ENCODE measurements at regions not wholly inside any gene's neighbourhood (a gene's known extent, or its start where the extent isn't known, plus 50 kb on each side); places are given as distances from the start of the nearest gene placed in this dataset.

DNA sequence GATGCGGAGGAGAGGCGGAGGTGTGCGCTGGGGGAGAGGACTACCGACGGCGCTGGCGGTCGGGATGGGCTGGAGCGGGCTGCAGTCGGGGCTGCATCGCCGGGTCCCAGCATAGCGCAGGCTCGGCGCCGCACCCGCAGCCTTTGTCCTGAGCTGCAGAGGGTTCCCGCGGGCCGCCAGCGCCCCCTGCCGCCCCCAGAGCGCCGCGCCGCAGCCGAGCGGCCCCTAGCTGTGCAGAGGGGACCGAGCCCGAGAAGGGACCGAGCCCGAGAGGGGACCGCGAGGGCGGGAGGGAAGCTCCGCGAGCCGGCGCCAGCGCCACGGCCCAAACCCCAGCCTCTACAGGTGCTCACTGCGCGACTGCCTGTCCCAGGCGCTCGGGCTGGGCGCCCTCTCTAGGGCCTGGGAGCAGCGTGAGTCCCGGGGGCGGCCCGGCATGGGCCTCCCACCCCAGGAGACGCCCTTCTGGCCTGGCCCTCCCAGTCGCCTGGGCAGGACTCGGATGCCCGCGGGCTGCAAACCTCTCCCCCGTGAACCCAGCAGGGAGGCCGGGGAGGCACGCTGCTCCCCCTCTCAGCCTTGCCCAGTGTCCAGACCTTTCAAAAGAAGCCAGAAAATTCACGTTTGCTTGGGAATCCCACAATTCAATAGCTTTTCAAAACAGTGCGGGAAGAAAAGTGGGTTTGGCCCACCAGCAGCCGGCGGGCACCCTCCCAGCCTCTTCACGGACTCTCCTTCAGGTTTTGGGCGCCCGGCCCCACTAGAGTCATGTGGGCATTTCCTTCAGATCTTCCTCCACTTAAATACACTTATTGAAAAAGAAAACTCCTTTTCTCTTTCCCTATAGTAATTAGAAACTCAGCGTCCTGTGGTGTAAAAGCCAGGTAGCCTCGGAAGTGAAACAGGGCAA lies 134.7 kb downstream of the TPRA1 start:
- TF ChIP-seq POLR2AphosphoS5 (IDR thresholded peaks at IDR 0.05; ENCODE audit: low read depth, low read length): no peak
- TF ChIP-seq POLR2A (IDR thresholded peaks at IDR 0.05; ENCODE audit: low read depth, low read length): no peak
